Small intestine (tissue), 7 donors: ENCODE measurements at regions not wholly inside any gene's neighbourhood (a gene's known extent, or its start where the extent isn't known, plus 50 kb on each side); places are given as distances from the start of the nearest gene placed in this dataset.
"Not testable (repeated sequence)": the region's sequence is repeated elsewhere in the genome, so short reads cannot be mapped to it uniquely, and the experiment has no call there.

Experiments used
- DNase-seq, 2 donors: peaks; one replicate each; pipeline versions ENCODE4 v3.0.0 to v3.0.0-alpha.2; 2013
- FAIRE-seq: peaks from 2 replicates; lab custom pipeline; 2012; peaks lifted over from hg19 to GRCh38; lab: Jason Lieb, UNC
- H3K27ac ChIP-seq, 3 donors: one replicate each; pipeline ENCODE4 v1.5.1; 2013; ENCODE audit warnings: low read length in 2 of 3, mild to moderate bottlenecking in 2 of 3, control low read depth in 1 of 3, inconsistent platforms in 1 of 3, low read depth in 1 of 3, moderate library complexity in 1 of 3
- H3K27me3 ChIP-seq, 3 donors: one replicate each; pipeline ENCODE4 v1.6.1; 2013; ENCODE audit warnings: low read length in 3 of 3, inconsistent platforms in 1 of 3; ENCODE audit not compliant: control insufficient read depth in 3 of 3, insufficient read depth in 3 of 3
- H3K36me3 ChIP-seq, 3 donors: one replicate each; pipeline ENCODE4 v1.6.1; 2013; ENCODE audit warnings: low read length in 3 of 3, inconsistent platforms in 1 of 3, low read depth in 1 of 3, mild to moderate bottlenecking in 1 of 3, moderate library complexity in 1 of 3; ENCODE audit not compliant: control insufficient read depth in 3 of 3, insufficient read depth in 2 of 3
- H3K4me1 ChIP-seq, 3 donors: one replicate each; pipeline ENCODE4 v1.6.1; 2013; ENCODE audit warnings: low read length in 2 of 3, inconsistent platforms in 1 of 3, low read depth in 1 of 3, mild to moderate bottlenecking in 1 of 3, moderate library complexity in 1 of 3; ENCODE audit not compliant: control insufficient read depth in 3 of 3, insufficient read depth in 2 of 3
- H3K4me3 ChIP-seq, 3 donors: one replicate each; pipeline ENCODE4 v1.5.1; 2013; ENCODE audit warnings: low read length in 3 of 3, control low read depth in 1 of 3, inconsistent platforms in 1 of 3, low read depth in 1 of 3, mild to moderate bottlenecking in 1 of 3, moderate library complexity in 1 of 3
- H3K9me3 ChIP-seq, 2 donors: one replicate each; pipeline ENCODE4 v1.6.1; 2013; ENCODE audit warnings: low read depth in 1 of 2, low read length in 1 of 2; ENCODE audit not compliant: control insufficient read depth in 2 of 2, insufficient read depth in 1 of 2
- WGBS, 3 donors: extraction: QIAGEN DNeasy Blood & Tissue Kit; methylation state at CpG; one replicate each; pipeline ENCODE4 v1.1.7; 2013; 5-methylcytosine and 5-hydroxymethylcytosine counted together
- donor health status: healthy with polysubstance abuse.
- donor health status: control.
- donor health status: control.
- donor health status: Bipolar disorder and iron deficiency.
- donor health status: healthy.

GRCh38 chr19:28436320-28436719 lies 776.6 kb downstream of the UQCRFS1 start:
- no peaks in the 10 kb centered on the region for H3K27me3 ChIP-seq
- H3K9me3 ChIP-seq: no peaks in the 10 kb centered on the region
- 64 to 77% (median 65%) methylated on average over 4 of the region's 4 CpGs for WGBS, 3 donors
- no peak overlapping the region for H3K27ac ChIP-seq
- DNase-seq: no peak
- no peak for FAIRE-seq
- H3K4me1 ChIP-seq: no peaks in the 10 kb centered on the region
- H3K4me3 ChIP-seq: no peak overlapping the region
- H3K36me3 ChIP-seq: no peaks in the 10 kb centered on the region

- FAIRE-seq: no peak
- no peaks in the 10 kb centered on the region for H3K27me3 ChIP-seq
- H3K27ac ChIP-seq: no peak overlapping the region
- H3K36me3 ChIP-seq: no peaks in the 10 kb centered on the region
- no peaks in the 10 kb centered on the region for H3K9me3 ChIP-seq
- no peak for DNase-seq
- 65 to 71% (median 68%) methylated on average over 8 of the region's 8 CpGs for WGBS, 3 donors
- H3K4me3 ChIP-seq: no peak overlapping the region
- H3K4me1 ChIP-seq: no peaks in the 10 kb centered on the region
Measured at GRCh38 chr19:28435551-28436271, 777.2 kb downstream of the UQCRFS1 start.

GRCh38 chr19:28434794-28435193 lies 778.2 kb downstream of the UQCRFS1 start:
- not testable (repeated sequence) for H3K9me3 ChIP-seq, H3K4me1 ChIP-seq, H3K36me3 ChIP-seq, H3K4me3 ChIP-seq, FAIRE-seq, DNase-seq, H3K27ac ChIP-seq, H3K27me3 ChIP-seq
- 76 to 86% (median 79%) methylated on average over 9 of the region's 9 CpGs for WGBS, 3 donors

GRCh38 chr19:28434365-28434764 lies 778.6 kb downstream of the UQCRFS1 start:
- not testable (repeated sequence) for H3K27ac ChIP-seq, H3K4me1 ChIP-seq, H3K4me3 ChIP-seq, FAIRE-seq, DNase-seq, H3K27me3 ChIP-seq, H3K9me3 ChIP-seq, H3K36me3 ChIP-seq
- 78 to 86% (median 82%) methylated on average over 5 of the region's 5 CpGs for WGBS, 3 donors

- not testable (repeated sequence) for FAIRE-seq, H3K36me3 ChIP-seq, H3K9me3 ChIP-seq, H3K4me1 ChIP-seq, H3K27me3 ChIP-seq, H3K27ac ChIP-seq, H3K4me3 ChIP-seq, DNase-seq
- 82 to 93% (median 90%) methylated on average over 4 of the region's 4 CpGs for WGBS, 3 donors
Measured at GRCh38 chr19:28433166-28433565, 779.8 kb downstream of the UQCRFS1 start.

- DNase-seq: no peak
- H3K4me1 ChIP-seq: no peaks in the 10 kb centered on the region
- H3K4me3 ChIP-seq: no peak overlapping the region
- WGBS, 3 donors: 52 to 81% (median 54%) methylated on average over 2 of the region's 2 CpGs
- H3K27ac ChIP-seq: no peak overlapping the region
- H3K9me3 ChIP-seq: no peaks in the 10 kb centered on the region
- FAIRE-seq: no peak
- no peaks in the 10 kb centered on the region for H3K36me3 ChIP-seq
- H3K27me3 ChIP-seq: peaks cover 0 to 7% (median 0%) of the 10 kb centered on the region in 3 donors
Measured at GRCh38 chr19:28430214-28430613, 782.7 kb downstream of the UQCRFS1 start.

GRCh38 chr19:28429356-28429755 lies 783.6 kb downstream of the UQCRFS1 start:
- no peak for FAIRE-seq
- H3K36me3 ChIP-seq: no peaks in the 10 kb centered on the region
- DNase-seq: no peak

GRCh38 chr19:28428663-28429348 lies 784.1 kb downstream of the UQCRFS1 start:
- WGBS, 3 donors: 76 to 82% (median 80%) methylated on average over 7 of the region's 7 CpGs
- no peak for FAIRE-seq

More at GRCh38 chr19:28429356-28429755, 783.6 kb downstream of the UQCRFS1 start:
- peaks cover 0 to 7% (median 0%) of the 10 kb centered on the region in 3 donors for H3K27me3 ChIP-seq
- H3K4me1 ChIP-seq: no peaks in the 10 kb centered on the region
- 92 to 99% (median 98%) methylated on average over 3 of the region's 3 CpGs for WGBS, 3 donors
- H3K27ac ChIP-seq: no peak overlapping the region
- no peaks in the 10 kb centered on the region for H3K9me3 ChIP-seq
- H3K4me3 ChIP-seq: no peak overlapping the region

More at GRCh38 chr19:28428663-28429348, 784.1 kb downstream of the UQCRFS1 start:
- Histone ChIP-seq H3K4me3 (no peak overlapping the region), H3K36me3 (no peaks in the 10 kb centered on the region), H3K9me3 (no peaks in the 10 kb centered on the region), H3K27me3 (peaks cover 0 to 7% (median 0%) of the 10 kb centered on the region in 3 donors), H3K27ac (no peak overlapping the region), H3K4me1 (no peaks in the 10 kb centered on the region)
- DNase-seq: no peak
